ENCODE measurements at regions not wholly inside any gene's neighbourhood (a gene's known extent, or its start where the extent isn't known, plus 50 kb on each side); places are given as distances from the start of the nearest gene placed in this dataset.

- TF ChIP-seq, protein P1, sequence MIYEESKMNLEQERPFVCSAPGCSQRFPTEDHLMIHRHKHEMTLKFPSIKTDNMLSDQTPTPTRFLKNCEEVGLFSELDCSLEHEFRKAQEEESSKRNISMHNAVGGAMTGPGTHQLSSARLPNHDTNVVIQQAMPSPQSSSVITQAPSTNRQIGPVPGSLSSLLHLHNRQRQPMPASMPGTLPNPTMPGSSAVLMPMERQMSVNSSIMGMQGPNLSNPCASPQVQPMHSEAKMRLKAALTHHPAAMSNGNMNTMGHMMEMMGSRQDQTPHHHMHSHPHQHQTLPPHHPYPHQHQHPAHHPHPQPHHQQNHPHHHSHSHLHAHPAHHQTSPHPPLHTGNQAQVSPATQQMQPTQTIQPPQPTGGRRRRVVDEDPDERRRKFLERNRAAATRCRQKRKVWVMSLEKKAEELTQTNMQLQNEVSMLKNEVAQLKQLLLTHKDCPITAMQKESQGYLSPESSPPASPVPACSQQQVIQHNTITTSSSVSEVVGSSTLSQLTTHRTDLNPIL (CRISPR knock-in tag; IDR thresholded peaks at IDR 0.05; ENCODE audit: low read depth), result no peak
- TF ChIP-seq ESRRG (CRISPR knock-in tag; IDR thresholded peaks at IDR 0.05) (no peak), ZFP3 (CRISPR knock-in tag; IDR thresholded peaks at IDR 0.05) (no peak), PATZ1 (CRISPR knock-in tag; IDR thresholded peaks at IDR 0.05; ENCODE audit: borderline replicate concordance) (no peak), SNAI2 (CRISPR knock-in tag; IDR thresholded peaks at IDR 0.05) (no peak), OSR1 (CRISPR knock-in tag; IDR thresholded peaks at IDR 0.05) (no peak), ISL1 (CRISPR knock-in tag; IDR thresholded peaks at IDR 0.05) (no peak), TCF4 (CRISPR knock-in tag; IDR thresholded peaks at IDR 0.05; ENCODE audit: borderline replicate concordance) (no peak), CSRNP3 (CRISPR knock-in tag; IDR thresholded peaks at IDR 0.05) (no peak), TOX (CRISPR knock-in tag; IDR thresholded peaks at IDR 0.05; ENCODE audit: borderline replicate concordance) (no peak), CSDC2 (CRISPR knock-in tag; IDR thresholded peaks at IDR 0.05) (no peak), ARNTL (CRISPR knock-in tag; IDR thresholded peaks at IDR 0.05; ENCODE audit: borderline replicate concordance, low read depth) (no peak), ZNF70 (CRISPR knock-in tag; IDR thresholded peaks at IDR 0.05) (no peak), BACH2 (CRISPR knock-in tag; IDR thresholded peaks at IDR 0.05; ENCODE audit: borderline replicate concordance) (no peak)
These were observed 291.6 kb upstream of the CDH4 start for GRCh38 chr20:60960500-60960899.
